Left kidney (tissue), 1 donor: ENCODE measurements at regions not wholly inside any gene's neighbourhood (a gene's known extent, or its start where the extent isn't known, plus 50 kb on each side); places are given as distances from the start of the nearest gene placed in this dataset.
A peak's percentile ranks its signal among the peaks of the same experiment; 100 is the strongest.

Source experiments
- DNase-seq: peaks from one replicate; pipeline ENCODE4 v3.0.0-alpha.2; 2013

DNA sequence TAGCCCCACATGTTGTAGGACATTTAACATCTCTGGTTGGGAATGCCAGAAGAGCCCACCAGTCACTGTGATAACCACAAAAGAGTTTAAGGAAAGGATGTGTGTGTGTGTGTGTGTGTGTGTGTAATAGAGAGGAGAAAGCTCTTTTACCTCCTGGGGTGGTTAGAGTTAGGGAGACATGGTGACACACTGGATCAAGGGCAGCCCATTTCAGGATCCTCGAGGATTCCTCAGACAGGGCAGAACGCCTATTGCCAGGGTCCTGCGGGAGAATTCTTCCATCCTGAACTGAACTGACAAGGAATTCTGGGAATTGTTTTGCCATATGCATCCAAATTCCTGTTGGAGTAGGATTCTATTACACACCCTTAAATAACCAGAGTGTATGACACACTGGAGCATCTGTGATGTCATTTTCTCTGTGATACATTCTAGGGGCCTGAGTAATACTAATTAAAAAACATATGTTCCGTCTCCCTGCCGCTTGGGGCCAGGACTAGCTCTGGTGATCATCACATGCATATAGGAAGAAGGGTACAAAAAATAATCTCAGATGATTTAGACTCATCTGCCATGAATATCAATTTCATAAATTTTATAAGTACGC lies 156.4 kb upstream of the MMADHC start:
- no peak for DNase-seq

DNA sequence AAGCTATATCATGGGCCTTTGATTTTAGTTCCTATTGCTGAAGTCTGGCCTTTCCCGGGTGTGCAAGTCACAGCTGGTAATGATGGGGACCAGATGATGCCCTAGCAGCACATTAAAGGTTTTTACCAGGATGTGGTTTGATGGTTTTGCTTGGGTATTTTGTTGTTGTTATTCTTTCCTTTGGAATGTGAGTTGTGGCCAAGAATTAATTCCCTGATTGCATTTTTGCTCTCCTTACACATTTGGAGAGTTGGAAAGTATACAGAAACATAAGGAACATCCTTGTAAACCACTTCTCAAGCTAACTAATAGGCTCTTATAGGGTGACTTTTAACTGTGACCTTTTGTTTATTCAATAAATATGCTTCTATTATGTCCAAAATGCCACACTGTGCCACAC lies 154.1 kb upstream of the MMADHC start:
- DNase-seq, result no peak

DNA sequence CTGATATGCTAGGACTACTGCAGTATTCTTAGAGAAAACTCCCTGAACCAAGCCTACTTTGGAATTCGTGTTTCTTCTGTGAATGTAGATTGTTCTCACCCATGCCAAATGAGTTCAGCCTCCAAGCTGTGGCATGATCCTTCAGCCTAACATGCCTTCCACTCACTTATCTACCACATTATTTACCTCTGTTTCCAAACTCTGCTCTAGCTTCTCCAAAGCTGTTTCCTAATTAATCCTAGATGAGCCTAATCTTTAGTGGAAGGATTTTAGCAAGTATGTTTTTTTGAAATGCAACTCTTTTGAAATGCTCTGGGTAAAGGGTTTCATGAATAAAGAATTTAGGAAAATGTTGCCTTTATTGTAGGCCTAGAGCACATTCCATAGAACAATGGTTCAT lies 152.9 kb upstream of the MMADHC start:
- DNase-seq, result no peak

DNA sequence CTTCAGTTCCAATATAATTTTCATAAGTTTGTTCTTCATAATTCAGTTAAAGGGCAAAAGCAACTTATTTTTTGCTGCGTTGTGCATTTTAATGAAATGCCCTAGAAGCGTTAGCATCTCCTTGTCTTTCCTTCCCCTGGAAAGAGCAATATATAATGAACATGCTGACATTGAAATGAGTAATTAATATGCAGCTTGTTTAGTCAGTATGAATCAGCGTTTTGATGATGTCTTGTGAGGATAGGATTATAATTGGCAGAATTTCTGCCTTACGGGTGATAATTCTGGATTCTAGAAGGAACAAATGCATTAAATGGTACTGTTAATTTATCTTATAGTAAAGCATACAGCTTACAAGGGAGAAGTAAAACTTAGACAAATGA lies 152.3 kb upstream of the MMADHC start:
- DNase-seq, result no peak

DNA sequence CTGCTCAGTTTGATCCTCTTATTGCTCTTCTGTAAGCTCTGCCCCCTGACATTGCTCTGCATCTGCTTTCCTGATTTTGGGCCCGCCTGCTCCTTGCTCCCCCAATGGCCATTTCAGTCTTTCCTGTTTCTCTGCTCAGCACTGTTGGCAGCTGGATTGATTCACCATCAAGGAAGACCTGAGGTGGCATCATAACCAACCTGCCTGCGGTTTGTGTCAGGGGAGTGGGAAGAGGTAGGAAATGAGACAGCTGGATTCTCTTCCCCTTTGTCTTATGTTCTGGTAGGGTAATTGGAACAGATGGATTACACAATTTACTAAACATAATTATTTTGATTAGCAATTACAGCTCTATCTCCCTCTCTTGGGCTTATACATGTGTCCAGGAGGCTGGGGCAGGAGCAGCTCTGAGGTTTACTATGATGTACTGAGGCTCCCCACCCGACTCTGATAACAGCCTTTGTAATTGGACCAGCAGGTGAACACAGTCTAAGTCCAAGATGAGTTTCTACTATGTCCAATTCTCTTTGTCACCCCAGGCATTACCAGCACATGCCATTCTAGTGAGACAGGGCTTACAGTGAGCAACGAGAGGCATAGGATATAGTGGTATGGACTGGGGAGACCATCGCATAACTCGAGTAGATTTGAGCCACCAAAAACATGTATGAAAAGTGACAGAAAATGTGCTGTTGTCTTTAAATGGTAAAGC lies 151.8 kb upstream of the MMADHC start:
- DNase-seq, result no peak

DNA sequence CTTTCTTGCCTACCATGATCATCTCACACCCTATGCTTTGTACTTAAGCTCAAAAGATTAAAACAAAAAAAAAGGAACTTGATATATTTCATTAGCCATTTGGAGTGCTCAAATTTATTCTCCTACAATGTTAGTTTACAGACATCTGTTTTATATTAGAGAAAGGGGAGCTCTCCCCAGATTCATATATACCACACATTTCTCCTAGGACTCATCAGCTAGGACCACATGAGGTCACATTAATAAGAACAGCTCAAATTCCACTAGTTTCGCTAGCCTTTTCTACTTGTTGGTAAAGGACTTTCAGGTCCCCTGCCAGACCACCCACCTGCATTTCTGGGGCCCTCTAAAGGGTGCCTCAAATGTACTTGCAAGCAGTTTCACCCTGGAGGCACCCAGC lies 151.2 kb upstream of the MMADHC start:
- no peak for DNase-seq

DNA sequence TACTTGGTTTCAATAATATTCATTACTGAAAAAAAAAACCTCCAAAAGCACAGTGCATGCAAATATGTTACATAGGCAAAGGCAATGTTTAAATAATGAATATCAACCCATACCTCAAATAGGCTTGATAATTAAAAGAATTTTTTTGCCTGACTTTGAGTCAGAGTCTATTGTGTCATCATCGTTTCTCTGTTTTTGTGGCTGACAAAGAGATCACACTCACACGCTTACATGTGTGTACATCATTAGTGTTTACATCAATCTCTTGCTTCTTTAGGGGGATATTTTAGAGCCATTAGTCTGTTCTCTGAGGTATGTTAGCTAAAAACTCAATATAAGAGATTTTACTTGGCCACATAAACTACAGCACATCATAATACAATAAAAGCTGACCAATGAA lies 150.3 kb upstream of the MMADHC start:
- DNase-seq, result no peak

DNA sequence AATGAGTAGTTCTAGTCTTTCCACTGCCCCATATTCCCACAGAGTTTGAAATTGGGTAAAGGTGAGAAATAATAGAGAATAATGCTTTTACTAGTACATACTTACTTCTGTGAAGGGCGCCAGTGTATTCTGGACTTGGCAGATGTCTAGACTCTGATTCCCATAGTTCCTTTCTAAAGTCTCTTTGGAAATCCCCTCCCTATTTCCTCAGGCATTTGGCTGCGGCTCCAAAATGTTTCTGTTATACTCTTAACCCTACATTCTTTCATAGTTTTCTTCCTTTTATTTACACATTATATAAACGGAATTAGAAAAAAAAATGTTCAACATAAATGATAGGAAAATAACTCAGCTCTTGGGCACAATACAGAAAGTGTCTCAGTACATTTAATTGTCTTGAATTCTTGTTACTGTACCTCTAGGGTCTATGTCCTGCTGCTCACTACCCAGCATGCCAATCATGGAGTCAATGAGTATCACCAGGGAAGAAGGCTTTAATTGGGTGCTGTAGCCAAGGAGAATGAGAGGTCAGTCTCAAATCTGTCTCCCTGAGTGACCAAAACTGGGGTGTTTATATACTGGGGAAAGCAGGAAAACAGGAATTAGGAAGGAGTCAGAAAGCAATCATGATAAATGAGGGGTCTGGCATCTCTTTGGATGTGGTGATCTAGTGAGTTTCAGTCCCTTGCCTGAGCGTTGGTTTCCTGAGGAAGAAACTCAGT lies 147.8 kb upstream of the MMADHC start:
- DNase-seq, result no peak

DNA sequence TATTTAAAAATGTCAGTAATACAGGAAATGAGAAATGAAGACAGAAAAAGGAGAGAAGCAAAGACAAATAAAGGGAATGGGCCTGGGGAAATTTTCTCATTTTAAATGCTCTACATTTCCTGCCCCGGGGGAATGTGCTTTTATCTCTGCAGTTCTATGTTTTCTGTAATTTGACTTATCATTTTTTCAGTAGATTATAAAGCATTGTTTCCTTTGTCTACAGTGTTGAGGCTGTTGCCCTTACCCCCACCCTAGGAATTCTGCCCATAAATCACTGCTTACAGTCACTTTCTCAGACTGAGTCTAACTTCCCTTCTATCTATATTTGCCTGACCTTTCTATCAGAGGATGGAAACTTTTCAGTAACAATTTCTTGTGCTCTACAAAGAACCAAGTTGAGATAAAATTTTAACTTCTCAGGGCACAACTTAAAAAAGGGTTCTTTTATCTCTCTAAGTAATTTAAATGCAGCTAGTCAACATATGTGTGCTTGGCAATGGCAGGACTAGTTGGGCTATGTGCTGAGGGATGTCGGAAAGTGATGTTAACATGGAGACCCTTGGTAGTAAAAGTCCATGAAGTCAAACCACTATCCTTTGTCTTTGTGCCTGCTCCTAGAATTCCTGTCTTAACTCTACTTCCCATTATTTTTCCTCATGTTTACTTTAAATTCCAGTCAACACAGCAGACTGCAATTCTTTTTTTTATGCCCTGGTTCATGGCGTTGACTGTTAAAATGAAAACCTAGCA lies 146.5 kb upstream of the MMADHC start:
- DNase-seq, result peak; percentile 61

DNA sequence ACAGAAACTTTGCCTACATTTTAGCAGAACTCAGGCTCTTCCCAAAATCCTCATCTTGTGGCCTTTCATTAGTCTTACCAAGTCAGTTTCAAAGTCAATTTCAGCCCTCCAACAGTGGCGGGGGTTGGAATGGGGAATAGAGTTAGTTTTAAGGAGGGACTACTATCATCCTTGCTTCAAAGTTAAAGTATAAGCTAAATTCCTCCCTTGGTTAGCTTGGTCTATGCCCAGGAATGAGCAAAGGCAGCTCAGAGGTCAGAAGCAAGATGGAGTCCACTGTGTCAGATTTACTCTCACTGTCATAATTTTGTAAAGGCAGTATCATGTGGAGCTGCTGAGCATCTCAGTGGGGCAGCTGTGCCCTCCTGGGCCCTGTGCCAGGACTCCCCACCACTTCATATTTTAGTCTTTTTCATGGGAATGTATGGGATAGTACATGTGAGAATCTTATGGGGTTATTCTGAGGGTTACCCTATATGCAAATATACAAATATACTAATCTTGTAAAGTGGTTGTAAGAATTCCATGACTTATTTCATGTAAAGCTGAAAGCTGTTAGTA lies 145.2 kb upstream of the MMADHC start:
- no peak for DNase-seq

DNA sequence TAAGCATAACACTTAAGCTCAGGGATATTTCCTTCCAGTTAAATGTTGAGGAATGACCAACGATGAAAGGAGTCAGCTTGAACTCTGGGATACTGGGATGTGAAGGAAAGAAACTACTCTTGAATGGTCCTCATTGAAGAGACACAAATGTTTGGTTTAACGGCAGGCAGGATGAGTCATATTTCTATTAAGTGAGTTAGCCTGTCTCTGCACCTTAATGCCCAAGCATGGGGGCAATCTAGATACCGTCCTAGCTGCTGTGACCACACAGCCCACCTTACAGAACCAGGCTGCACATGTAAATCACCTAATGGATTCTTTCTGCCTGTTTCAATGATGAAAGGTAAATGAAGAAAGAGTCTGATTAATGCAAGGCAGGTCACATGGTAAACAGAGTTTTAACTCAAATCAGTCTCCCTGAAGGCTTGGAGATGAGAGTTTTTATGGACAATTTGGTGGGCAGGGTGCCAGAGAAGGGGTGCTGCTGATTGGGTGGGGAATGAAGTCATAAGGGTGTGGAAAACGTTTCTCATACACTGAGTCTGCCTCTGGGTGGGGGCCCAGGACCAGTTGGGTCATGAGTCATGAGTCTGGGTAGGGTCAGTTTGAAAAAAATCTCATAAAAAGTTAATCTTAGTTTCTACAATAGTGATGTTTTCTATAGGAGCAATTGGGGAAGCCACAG lies 144.6 kb upstream of the MMADHC start:
- DNase-seq, result no peak

DNA sequence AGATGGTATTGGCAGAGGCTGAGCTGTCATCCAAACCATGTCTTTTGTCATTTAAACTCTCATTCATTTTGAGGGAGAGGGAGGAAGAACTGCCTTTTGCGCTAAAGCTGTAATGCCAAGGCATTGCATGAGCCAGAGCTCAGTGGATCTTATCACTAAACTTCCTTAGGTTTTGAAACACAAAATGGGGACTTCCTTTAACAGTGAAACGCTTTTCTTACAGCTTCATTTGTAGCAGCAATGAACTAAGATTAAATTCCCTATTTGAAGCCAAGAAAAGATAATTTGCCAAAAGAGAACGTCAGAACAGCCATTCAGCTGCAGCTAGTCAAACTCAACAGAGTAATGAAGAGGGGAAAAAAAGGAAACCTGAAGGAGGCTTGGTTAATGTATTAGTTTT lies 143.5 kb upstream of the MMADHC start:
- no peak for DNase-seq

DNA sequence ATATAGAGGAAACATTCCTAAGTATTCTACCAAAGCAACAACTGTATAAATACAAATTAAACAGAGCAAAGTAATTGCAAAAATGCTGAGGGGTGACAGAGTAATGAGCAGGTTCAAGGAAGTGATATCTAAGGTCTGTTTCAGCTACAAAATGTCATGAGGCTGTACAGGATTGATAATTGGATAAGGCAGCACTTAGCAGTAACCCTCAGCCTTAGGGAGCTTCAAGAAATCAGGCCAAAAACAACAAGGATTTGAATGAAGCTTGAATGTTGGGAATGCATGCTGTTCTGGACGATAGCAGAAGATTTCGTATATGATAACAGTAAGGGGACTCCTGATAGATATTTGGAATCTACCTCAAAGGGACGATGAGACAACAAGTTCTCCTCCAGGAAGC lies 142.0 kb upstream of the MMADHC start:
- no peak for DNase-seq

DNA sequence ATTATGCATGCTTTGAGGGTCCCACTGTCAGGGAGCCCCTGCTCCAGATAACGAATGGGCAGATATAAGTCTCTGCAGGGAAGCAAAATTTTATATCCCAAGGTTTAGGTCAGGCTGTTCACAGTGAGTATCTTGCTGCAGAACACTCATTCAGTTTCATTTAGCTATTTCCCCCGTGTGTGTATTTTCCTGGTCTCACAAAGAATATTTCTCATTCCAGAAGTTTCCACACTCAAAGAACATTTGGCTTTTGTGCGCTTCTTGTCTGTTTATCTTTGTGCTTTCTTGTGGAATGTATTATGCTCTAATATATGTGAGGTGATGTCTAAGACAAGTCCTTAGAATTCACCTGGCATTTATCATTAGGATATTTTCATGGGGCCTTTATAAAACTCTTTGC lies 140.4 kb upstream of the MMADHC start:
- no peak for DNase-seq

DNA sequence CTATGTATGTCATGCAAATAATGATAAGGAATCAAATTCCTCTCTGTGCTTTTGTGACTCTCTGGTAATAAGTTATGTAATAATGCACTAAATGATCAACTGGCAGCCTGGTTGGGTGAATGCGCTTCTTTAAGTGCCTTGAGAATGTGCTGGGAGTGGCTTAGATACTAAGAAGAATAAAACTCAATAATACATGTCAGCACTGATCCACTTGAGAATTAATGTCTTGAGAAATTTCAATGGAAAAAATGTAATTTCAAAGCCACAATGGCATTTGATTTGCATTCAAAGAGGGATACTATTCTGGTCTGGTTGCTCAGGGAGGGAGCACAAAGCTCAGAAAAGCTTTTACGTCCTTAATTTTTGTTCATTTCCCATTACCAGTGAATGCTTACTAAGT lies 137.7 kb upstream of the MMADHC start:
- no peak for DNase-seq

DNA sequence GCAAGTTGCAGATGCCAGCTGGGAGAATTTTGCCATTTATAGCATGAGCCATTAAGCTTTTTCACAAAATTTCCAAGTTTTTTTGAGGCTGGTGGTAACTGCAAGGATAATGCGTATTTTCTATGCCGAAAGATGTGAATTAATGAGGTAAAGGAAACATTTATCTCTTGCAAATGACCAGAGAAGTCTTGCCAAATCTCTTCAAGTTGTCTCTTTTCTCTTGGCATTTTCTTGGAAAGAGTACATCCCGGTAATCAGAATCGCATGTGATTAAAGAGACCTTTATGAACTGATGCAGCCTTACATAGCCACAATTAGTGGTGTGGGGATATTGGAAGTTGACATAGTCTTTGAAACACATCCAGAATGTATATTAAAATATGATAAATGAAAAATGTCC lies 136.5 kb upstream of the MMADHC start:
- no peak for DNase-seq

DNA sequence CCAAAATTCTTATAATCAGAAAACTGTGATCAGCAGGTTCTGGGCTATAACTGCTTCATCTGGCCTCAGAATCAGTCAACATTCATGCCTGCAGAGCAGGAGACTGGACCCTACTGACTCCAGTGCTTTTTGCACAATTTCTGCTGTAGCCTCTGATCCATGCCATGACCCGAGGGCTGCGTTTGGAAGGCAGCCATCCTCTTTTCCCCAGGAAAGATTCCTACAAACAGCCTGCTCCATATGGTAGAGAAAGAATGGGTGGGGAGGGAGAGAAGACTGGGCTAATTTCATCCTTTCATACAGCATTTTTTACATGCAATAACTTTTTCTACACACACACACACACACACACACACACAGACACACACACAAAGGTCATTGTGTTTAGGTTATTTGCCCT lies 133.0 kb upstream of the MMADHC start:
- DNase-seq, result no peak

DNA sequence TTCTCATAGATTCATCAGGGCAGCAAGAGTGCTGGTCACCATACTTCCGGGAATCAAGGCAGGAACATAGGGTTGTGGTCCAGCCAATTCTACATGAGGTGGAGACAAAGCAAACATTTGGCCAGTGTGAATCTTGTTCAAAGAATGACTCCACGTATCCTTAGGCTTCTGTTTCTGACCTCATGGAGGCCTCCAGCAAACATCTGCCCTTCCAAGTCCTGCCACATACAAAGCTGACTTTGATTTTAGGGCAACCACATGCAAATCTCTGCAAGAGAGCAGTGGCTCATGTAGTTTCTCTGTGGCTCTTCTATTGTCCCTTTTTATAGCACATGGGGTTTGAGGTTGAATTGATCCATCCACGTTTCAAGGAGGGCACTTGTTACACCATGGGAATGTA lies 132.1 kb upstream of the MMADHC start:
- DNase-seq, result no peak

DNA sequence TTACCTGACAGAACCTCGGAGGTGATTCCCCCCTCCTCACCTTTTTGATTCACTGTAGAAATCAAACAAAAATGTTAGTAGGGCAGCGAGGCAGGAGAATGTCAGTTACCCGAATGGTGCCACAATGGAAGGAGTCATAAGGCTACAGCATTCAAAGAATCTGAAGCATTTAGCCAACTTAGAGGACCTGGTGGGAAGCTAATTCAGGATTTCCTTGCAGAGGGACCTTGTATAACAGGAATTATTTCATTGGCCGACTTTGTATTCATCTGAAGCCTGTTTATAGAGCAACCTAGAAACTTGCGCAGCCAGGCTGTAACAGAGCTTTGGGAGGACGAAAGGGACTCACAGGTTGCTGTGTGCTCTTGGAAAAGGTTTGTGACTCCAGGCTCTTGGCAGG lies 129.1 kb upstream of the MMADHC start:
- DNase-seq, result no peak

DNA sequence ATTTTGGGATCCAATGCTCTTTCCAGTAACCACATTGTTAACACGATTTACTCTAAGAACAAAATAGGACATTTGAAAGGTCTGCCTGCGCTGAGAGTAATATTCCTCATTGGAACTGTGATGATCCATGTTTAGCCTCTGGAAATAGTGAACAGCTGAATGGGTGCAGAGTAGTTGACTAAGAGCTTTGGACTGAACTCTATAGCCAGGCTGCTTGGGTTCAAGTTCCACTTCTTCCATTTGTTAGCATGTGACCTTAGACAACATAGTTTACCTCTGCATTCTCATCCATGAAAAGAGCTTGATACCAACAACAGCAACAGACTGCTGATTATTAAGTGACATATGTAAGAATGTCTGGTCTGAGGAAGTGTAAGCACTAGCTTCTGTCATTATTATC lies 128.3 kb upstream of the MMADHC start:
- DNase-seq, result no peak

DNA sequence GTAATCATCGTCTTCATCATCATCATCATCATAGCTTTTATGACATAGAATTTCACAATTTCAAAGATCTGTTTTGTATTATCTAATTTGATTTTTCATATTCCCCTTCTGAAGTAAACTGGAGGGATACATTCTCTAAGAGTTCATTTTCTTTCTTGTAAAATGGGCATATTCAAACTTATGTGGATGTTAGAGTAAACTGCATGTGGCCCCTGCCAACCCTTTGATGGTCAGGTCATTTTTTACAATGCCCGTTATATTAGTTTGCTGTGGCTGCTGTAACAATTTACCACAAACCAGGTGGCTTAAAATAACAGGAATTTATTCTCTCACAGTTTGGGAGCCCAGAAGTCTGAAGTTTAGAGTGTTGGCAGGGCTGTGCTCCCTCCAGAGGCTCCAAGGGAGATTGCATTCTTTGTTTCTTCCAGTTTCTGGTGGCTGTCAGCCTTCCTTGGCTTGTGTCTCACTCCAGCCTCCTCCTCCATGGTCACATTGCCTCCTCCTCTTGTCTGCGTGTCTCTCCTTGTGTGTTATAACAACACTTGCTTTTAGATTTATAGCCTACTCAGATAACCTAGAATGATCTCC lies 127.5 kb upstream of the MMADHC start:
- no peak for DNase-seq
